B cell (primary cell): ENCODE measurements at regions not wholly inside any gene's neighbourhood (a gene's known extent, or its start where the extent isn't known, plus 50 kb on each side); places are given as distances from the start of the nearest gene placed in this dataset.

Experiments used
- EZH2 ChIP-seq: IDR thresholded peaks from 2 replicates; pipeline ENCODE4 v1.6.1; 2012; ENCODE audit warnings: borderline replicate concordance, low read depth, mild to moderate bottlenecking, moderate library complexity, low read length; ENCODE audit not compliant: insufficient read depth, poor library complexity, severe bottlenecking
- TF ChIP-seq, protein P1 (sequence below): fragments of 200-600 bp; IDR thresholded peaks from one replicate; pipeline ENCODE4 v1.8.0; 2022; ENCODE audit warnings: antibody characterized with exemption, mild to moderate bottlenecking

DNA sequence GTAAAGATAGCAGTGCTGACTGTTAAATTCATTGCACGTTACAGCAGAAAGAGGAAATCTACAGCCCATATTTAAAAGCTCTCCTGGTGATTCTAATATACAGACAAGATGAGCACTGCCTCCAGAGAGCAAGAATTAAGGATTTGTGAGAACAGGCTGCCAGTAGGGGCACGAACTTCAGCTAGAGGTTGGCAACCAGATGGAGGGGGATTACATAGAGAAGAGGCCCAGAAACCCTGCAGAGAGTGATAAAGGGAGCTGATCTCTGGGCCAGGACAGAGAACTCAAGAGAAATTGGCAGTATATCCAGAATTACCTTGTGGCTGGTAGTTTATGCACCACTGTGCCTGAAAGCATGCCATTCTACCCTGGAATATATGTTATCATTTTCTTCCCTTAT, 144.8 kb downstream of the UFM1 start:
- TF ChIP-seq, protein P1, sequence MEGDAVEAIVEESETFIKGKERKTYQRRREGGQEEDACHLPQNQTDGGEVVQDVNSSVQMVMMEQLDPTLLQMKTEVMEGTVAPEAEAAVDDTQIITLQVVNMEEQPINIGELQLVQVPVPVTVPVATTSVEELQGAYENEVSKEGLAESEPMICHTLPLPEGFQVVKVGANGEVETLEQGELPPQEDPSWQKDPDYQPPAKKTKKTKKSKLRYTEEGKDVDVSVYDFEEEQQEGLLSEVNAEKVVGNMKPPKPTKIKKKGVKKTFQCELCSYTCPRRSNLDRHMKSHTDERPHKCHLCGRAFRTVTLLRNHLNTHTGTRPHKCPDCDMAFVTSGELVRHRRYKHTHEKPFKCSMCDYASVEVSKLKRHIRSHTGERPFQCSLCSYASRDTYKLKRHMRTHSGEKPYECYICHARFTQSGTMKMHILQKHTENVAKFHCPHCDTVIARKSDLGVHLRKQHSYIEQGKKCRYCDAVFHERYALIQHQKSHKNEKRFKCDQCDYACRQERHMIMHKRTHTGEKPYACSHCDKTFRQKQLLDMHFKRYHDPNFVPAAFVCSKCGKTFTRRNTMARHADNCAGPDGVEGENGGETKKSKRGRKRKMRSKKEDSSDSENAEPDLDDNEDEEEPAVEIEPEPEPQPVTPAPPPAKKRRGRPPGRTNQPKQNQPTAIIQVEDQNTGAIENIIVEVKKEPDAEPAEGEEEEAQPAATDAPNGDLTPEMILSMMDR: no peak
- no peak for TF ChIP-seq EZH2
